OCI-LY1 (cell line): ENCODE measurements at regions not wholly inside any gene's neighbourhood (a gene's known extent, or its start where the extent isn't known, plus 50 kb on each side); places are given as distances from the start of the nearest gene placed in this dataset.

Experiments
- H2AFZ ChIP-seq: fragments of 200-600 bp; sonication (generic), shearing (Covaris generic); 2 replicates; pipeline ENCODE4 v1.6.0; 2014; ENCODE audit warnings: antibody characterized with exemption, mild to moderate bottlenecking, low read length
- H3F3A ChIP-seq: fragments of 200-600 bp; sonication (generic), shearing (Covaris generic); 2 replicates; pipeline ENCODE4 v1.6.0; 2014; ENCODE audit warnings: mild to moderate bottlenecking, antibody characterized with exemption, low read length, moderate library complexity; ENCODE audit not compliant: insufficient read depth
- H3K27ac ChIP-seq: fragments of 200-600 bp; sonication (generic); 2 replicates; pipeline ENCODE4 v1.5.1; 2014; ENCODE audit warnings: low read length, mixed run types, mild to moderate bottlenecking, low read depth; ENCODE audit not compliant: poor library complexity, severe bottlenecking
- H3K27me3 ChIP-seq: fragments of 200-600 bp; sonication (generic); 2 replicates; pipeline ENCODE4 v1.6.0; 2014; ENCODE audit warnings: antibody characterized with exemption, mild to moderate bottlenecking, low read length, moderate library complexity; ENCODE audit not compliant: insufficient read depth
- H3K36me3 ChIP-seq: fragments of 200-600 bp; sonication (generic); 2 replicates; pipeline ENCODE4 v1.6.1; 2014; ENCODE audit warnings: mild to moderate bottlenecking, antibody characterized with exemption, low read length, moderate library complexity, mixed read lengths; ENCODE audit not compliant: insufficient read depth
- H3K4me1 ChIP-seq: fragments of 200-600 bp; sonication (generic); 2 replicates; pipeline ENCODE4 v1.5.1; 2014; ENCODE audit warnings: mild to moderate bottlenecking, low read length, moderate library complexity; ENCODE audit not compliant: insufficient read depth, severe bottlenecking
- H3K4me2 ChIP-seq: fragments of 200-600 bp; sonication (generic), shearing (Covaris generic); 2 replicates; pipeline ENCODE4 v1.6.1; 2014; ENCODE audit warnings: low read length
- H3K4me3 ChIP-seq: fragments of 200-600 bp; sonication (generic); 2 replicates; pipeline ENCODE4 v1.5.1; 2014; ENCODE audit warnings: low read length, low read depth, mild to moderate bottlenecking, mixed read lengths; ENCODE audit not compliant: poor library complexity, severe bottlenecking
- H3K79me2 ChIP-seq: fragments of 200-600 bp; shearing (Covaris generic); 2 replicates; pipeline ENCODE4 v1.6.1; 2016; ENCODE audit warnings: mixed run types, low read length, mixed read lengths; ENCODE audit not compliant: insufficient read depth
- H3K9ac ChIP-seq: fragments of 200-600 bp; sonication (generic), shearing (Covaris generic); 2 replicates; pipeline ENCODE4 v1.6.1; 2014; ENCODE audit warnings: mild to moderate bottlenecking, low read length, mixed read lengths
- H3K9me2 ChIP-seq: fragments of 200-600 bp; sonication (generic), shearing (Covaris generic); 2 replicates; pipeline ENCODE4 v1.6.1; 2014; ENCODE audit warnings: low read depth, mild to moderate bottlenecking, low read length, mixed read lengths
- H3K9me3 ChIP-seq: fragments of 200-600 bp; shearing (Covaris generic); 2 replicates; pipeline ENCODE4 v1.6.1; 2014; ENCODE audit warnings: low read length, mixed read lengths
- H4K20me1 ChIP-seq: fragments of 200-600 bp; sonication (generic), shearing (Covaris generic); 2 replicates; pipeline ENCODE4 v1.6.0; 2016; ENCODE audit warnings: mild to moderate bottlenecking, low read length; ENCODE audit not compliant: insufficient read depth
- EZH2 ChIP-seq: fragments of 200-600 bp; sonication (generic), shearing (Covaris generic); IDR thresholded peaks from 2 replicates; pipeline ENCODE4 v1.8.0; 2017; ENCODE audit warnings: borderline replicate concordance, mixed run types, mild to moderate bottlenecking, antibody characterized with exemption, low read length, moderate library complexity, mixed read lengths
- TF ChIP-seq, protein P1 (sequence below): fragments of 200-600 bp; sonication (generic), shearing (Covaris generic); IDR thresholded peaks from 2 replicates; pipeline ENCODE4 v1.5.1; 2017; ENCODE audit warnings: mild to moderate bottlenecking, antibody characterized with exemption, low read length, moderate library complexity, mixed read lengths

DNA sequence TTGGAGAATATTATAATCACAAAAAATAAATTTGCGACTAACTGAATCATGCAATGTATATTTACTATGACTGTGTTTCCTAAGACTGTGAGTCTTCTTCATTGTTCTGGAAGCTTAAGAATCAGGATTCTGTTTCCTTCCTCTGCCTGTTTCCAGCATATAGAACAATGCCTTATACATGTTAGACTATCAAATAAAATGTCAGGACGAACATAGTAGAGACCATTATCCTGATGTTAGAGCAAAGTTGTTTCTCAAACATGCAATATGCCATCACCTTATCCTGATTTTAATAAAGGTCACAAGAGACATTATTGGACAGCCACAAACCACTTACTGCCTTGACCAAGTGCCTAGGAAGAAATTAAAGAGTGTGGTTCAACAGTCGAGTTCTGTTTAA lies 457.4 kb upstream of the AGTR1 start:
- H3K4me3 ChIP-seq = no peak overlapping the region
- H3K9me2 ChIP-seq = no peaks in the 10 kb centered on the region
- no peak overlapping the region for H2AFZ ChIP-seq
- H4K20me1 ChIP-seq = no peaks in the 10 kb centered on the region
- H3K79me2 ChIP-seq = no peaks in the 10 kb centered on the region
- no peaks in the 10 kb centered on the region for H3K27me3 ChIP-seq
- no peaks in the 10 kb centered on the region for H3K36me3 ChIP-seq
- H3F3A ChIP-seq = no peaks in the 10 kb centered on the region
- no peak overlapping the region for H3K27ac ChIP-seq
- H3K9me3 ChIP-seq = no peaks in the 10 kb centered on the region
- H3K9ac ChIP-seq = no peak overlapping the region
- no peak overlapping the region for H3K4me2 ChIP-seq
- H3K4me1 ChIP-seq = no peaks in the 10 kb centered on the region
- no peak for TF ChIP-seq EZH2
- TF ChIP-seq, protein P1, sequence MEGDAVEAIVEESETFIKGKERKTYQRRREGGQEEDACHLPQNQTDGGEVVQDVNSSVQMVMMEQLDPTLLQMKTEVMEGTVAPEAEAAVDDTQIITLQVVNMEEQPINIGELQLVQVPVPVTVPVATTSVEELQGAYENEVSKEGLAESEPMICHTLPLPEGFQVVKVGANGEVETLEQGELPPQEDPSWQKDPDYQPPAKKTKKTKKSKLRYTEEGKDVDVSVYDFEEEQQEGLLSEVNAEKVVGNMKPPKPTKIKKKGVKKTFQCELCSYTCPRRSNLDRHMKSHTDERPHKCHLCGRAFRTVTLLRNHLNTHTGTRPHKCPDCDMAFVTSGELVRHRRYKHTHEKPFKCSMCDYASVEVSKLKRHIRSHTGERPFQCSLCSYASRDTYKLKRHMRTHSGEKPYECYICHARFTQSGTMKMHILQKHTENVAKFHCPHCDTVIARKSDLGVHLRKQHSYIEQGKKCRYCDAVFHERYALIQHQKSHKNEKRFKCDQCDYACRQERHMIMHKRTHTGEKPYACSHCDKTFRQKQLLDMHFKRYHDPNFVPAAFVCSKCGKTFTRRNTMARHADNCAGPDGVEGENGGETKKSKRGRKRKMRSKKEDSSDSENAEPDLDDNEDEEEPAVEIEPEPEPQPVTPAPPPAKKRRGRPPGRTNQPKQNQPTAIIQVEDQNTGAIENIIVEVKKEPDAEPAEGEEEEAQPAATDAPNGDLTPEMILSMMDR = no peak

DNA sequence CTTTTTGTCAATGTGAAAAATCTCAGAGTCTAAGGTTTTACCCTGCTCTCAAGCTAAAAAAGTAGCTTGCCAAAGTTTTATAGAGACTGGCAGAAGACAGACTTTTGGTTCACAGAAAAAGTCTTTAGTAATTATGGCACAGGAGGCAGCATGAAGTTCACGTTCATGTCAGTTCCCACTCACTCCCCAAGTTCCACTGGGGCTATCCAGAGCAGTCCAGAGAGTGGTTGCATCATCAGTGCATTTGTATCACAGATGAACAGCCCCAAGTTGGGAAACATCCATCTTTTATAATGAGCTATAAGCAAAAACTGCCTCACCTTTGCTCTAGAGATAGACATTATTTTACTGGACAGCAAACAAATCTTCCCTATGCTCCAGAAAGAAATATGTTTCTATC lies 454.1 kb upstream of the AGTR1 start:
- Histone ChIP-seq H3K36me3 (no peaks in the 10 kb centered on the region), H4K20me1 (no peaks in the 10 kb centered on the region), H3K9ac (no peak overlapping the region), H3K9me3 (no peaks in the 10 kb centered on the region), H3F3A (no peaks in the 10 kb centered on the region), H3K4me1 (no peaks in the 10 kb centered on the region), H3K4me2 (no peak overlapping the region), H3K9me2 (no peaks in the 10 kb centered on the region), H2AFZ (no peak overlapping the region), H3K79me2 (no peaks in the 10 kb centered on the region), H3K27me3 (no peaks in the 10 kb centered on the region), H3K27ac (no peak overlapping the region), H3K4me3 (no peak overlapping the region)
- no peak for TF ChIP-seq EZH2
- TF ChIP-seq, protein P1 = no peak

DNA sequence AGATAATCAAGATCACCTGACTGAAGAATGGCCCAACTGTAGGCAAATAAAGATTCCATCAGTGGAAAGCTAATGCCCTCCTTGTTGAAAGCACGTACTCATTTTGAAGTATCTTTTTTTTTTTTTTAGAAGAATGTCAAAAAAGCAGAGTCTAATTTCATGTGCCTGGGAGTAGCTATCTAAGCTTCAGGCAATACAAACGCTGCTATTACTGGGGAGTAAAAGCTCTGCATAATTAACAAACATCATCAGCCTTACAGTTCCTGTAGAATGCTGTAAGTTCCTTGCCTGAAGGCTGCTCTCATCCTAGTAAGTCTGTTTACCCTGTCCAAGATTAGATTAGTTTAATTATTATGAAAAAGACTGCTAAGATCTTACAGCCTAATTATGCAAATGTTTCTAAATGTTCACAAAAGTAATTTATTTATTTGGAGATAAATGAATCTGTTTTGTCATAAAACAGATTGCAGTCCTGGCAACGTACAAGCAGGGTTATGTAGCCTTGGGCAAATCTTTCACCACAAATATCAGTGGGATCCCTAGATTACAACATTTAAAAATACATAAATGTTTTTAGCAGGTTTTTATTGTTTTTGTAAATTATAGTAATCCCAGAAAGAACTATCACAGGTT lies 451.3 kb upstream of the AGTR1 start:
- TF ChIP-seq, protein P1 = no peak
- TF ChIP-seq EZH2 = no peak

More for the DNA sequence above, 451.3 kb upstream of the AGTR1 start:
- Histone ChIP-seq H3K27ac (no peak overlapping the region), H3K4me3 (no peak overlapping the region), H3K4me1 (no peaks in the 10 kb centered on the region), H3K36me3 (no peaks in the 10 kb centered on the region), H3F3A (no peaks in the 10 kb centered on the region), H4K20me1 (no peaks in the 10 kb centered on the region), H3K27me3 (no peaks in the 10 kb centered on the region), H3K79me2 (no peaks in the 10 kb centered on the region), H3K9me2 (no peaks in the 10 kb centered on the region), H3K9ac (no peak overlapping the region), H2AFZ (no peak overlapping the region), H3K4me2 (no peak overlapping the region), H3K9me3 (no peaks in the 10 kb centered on the region)
